HG02981 (cell line): ENCODE measurements at regions not wholly inside any gene's neighbourhood (a gene's known extent, or its start where the extent isn't known, plus 50 kb on each side); places are given as distances from the start of the nearest gene placed in this dataset.
"Not testable (repeated sequence)": the region's sequence is repeated elsewhere in the genome, so short reads cannot be mapped to it uniquely, and the experiment has no call there.

ENCODE experiments used
- ATAC-seq: cut with Tn5 transposase; IDR thresholded peaks from one replicate; pipeline ENCODE4 v1.9.1; 2021; ENCODE audit warnings: mild to moderate bottlenecking, moderate library complexity; ENCODE audit not compliant: unreplicated experiment

DNA sequence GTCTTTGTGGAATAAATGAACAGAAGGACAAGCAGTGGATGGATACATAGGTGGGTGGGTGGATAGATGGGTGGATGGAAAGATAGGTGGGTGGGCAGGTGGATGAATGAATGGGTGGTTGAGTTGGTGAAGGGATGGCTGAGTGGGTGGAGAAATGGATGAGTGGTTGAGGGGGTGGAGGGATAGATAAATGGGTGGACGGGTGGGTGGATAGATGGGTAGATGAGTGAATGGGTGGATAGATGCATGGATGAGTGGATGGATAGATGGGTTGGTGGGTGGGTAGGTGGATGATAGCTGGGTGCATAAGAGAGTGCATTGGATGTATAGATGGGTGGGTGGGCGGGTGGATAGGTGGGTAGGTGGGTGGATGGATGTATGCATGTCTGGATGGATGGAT, 63.5 kb downstream of the UNC93B1 start:
- not testable (repeated sequence) for ATAC-seq

DNA sequence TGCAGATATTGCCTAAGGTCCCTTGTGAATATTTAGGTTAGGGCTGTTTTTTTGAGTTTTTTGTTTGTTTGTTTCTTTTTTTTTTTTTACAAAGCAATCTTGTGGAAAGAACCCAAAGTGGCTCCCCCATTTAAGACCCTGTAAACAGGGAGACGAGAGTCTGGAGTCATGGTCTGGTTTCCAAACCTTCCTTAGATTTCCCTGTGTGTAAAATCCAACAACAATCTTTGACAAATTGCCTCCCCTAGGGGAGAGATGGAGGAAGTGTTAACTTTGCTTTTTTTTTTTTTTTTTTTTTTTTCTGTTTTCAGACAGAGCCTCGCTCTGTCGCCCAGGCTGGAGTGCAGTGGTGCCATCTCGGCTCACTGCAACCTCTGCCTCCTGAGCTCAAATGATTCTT, 64.9 kb downstream of the UNC93B1 start:
- ATAC-seq, result not testable (repeated sequence)

DNA sequence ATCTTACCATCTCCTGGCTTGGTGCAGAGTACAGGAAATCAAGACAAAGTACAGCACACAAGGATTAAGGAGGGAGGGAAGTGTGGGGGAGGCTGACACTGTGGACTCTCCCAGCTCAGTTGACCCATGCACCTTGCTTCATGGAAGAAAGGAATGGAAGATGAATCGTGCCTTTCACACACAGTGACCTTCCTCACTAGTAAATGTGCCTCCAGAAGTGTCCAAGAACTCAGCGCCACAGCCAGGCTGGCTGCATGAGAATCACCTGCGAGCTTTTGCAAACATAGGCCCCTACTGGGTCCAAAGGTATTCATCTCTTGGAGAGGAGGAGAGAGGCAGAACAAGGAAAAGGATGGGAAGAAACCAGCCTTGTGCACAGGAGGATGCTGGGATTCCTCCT, 65.5 kb downstream of the UNC93B1 start:
- ATAC-seq, result not testable (repeated sequence)

DNA sequence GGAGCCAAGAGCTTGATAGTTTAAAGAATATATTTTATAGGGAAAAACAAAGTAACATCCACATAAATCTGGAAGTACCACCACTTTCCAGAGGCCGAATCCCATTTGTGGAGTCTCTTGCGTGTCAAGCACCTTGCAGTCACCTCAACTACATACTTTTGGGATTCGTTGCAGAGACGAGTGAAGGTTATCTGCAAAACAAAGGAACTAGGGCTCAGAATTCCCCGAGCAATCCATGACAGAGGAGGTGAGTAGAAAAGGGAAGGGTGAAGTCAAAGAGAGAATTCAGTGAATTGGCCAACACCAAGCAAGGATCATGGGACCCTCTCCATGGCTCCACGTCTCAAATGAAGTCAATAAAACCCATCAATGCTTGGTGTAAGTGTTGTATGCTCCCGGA, 80.3 kb downstream of the UNC93B1 start:
- ATAC-seq, result not testable (repeated sequence)

DNA sequence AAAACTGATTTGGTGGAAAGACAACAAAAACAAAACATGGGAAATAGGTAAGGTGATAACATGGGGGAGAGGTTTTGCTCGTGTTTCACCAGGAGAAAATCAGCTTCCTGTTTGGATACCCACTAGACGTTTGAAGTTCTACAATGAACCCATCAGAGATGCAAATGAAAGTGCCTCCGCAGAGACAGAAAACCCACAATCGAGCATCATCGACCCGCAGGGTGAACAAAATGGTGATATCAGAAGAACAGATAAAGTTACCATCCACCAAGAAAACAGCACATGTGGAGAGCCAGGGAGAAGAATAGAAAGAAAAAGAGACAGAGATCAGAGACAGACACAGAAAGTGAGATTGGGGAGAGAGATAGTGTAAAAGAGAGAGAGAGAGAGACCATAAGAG, 83.4 kb downstream of the UNC93B1 start:
- ATAC-seq, result not testable (repeated sequence)

DNA sequence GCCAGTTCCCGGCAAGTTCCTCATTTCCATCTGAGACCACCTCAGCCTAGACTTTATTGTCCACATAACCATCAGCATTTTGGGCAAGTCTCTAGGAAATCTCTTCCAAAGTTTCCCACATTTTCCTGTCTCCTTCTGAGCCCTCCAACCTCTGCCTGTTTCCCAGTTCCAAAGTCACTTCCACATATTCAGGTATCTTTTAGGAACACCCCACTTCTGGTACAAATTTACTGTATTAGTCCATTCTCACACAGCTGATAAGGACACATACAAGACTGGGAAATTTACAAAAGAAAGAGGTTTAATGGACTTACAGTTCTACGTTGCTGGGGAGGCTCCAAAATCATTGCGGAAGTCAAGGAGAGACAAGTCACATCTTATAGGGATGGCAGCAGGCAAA, 91.7 kb downstream of the UNC93B1 start:
- not testable (repeated sequence) for ATAC-seq

DNA sequence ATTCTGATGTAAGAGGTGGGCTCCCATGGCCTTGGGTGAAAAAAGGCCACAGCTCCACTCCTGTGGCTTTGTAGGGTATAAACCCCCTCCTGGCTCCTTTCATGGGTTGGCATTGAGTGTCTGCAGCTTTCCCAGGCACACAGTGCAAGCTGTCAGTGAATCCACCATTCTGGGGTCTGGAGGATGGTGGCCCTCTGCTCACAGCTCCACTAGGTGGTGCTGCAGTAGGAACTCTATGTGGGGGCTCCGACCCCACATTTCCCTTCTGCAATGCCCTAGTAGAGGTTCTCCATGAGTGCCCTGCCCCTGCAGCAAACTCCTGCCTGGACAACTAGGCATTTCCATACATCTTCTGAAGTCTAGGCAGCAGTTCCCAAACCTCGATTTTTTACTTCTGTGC, 92.7 kb downstream of the UNC93B1 start:
- not testable (repeated sequence) for ATAC-seq

DNA sequence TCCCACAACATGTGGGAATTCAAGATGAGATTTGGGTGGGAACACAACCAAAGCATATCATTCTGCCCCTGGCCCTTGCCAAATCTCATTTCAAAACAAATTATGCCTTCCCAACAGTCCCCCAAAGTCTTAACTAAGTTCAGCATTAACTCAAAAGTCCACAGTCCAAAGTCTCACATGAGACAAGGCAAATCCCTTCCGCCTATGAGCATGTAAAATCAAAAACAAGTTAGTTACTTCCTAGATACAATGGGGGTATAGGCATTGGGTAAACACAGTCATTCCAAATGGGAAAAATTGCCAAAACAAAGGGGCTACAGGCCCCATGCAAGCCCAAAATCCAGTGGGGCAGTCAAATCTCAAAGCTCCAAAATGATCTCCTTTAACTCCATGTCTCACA, 93.1 kb downstream of the UNC93B1 start:
- ATAC-seq, result not testable (repeated sequence)

DNA sequence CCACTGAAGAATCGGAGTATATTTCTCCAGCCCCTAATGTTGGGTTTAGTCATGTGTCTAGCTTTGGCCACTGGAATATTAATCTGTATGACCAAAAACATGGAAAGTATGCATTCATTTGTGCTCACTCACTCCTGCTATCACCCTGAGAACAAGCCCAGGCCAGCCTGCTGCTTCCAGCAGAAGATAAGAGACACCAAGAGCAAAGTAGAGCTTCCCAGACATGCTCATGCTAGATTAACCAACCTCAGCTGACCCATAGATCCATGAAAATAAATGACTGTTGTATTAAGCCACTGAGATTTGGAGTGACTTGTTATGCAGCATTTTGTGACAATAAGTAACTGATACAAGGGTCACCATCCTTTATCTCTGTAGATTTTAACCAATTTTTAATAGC, 96.9 kb downstream of the UNC93B1 start:
- not testable (repeated sequence) for ATAC-seq

DNA sequence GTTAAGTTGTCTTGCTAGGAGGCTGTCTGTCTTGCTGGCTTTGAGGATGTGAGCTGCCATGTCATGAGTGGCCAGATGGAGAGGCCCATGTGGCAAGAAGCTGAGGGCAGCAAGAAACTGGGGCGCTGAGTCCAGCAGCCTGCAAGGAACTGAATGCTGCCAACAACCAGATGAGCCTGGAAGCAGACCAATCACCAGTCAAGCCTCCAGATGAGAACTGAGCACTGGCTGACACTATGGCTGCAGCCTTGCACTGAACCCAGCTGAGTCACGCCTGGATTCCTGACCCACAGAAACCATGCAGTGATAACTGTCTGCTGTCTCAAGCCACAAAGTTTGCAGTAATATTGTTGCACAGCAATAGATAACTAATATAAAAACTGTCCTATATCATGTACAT, 104.4 kb downstream of the UNC93B1 start:
- not testable (repeated sequence) for ATAC-seq

DNA sequence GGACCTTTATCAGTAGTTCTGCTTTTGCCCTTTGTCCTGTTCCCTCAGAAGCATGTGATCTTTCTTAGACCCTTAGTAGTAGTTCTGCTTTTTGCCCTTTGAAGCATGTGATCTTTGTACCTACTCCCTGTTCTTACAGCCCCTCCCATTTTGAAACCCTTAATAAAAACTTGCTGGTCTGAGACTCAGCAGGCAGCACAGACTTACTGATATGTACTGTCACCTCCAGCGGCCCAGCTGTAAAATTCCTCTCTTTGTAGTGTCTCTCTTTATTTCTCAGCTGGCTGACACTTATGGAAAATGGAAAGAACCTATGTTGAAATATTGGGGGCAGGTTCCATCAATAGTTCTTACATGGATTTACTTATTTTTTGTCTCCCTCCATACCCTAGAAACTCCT, 110.4 kb downstream of the UNC93B1 start:
- not testable (repeated sequence) for ATAC-seq

DNA sequence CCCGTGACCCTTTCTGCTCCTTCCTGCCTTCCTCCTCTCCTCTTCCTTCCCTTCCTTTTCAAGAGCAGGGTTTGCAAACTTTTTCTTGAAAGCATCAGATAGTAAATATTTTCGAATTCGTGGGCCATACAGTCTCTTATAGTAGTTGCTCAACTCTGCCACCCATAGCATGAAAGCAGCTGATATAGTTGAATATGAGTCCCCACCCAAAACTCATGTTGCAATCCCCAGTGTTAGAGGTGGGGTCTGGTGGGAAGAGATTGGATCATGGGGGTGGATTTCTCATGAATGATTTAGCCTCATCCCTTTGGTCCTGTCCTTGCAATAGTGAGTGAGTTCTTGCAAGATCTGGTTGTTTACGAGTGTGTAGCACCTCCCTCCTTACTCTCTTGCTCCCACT, 114.3 kb downstream of the UNC93B1 start:
- not testable (repeated sequence) for ATAC-seq

DNA sequence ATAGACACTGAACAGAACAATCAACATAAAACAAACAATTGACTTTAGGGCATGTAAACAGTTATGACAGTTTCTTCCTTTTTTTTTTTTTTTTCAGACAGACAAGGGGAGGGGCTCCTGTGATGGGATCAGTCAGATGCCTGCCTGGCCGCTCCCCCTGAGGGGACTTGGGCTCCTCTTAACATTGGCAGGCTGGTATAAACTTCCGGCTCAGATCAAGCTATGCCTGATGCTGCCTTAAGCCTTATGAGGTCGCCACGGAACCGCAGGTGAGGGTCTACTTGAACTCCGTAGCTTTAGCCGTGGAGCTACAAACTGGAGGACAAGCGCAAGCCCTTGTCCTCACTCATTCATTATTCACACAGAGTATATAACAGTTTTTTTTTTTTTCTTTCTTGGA, 115.8 kb downstream of the UNC93B1 start:
- not testable (repeated sequence) for ATAC-seq

DNA sequence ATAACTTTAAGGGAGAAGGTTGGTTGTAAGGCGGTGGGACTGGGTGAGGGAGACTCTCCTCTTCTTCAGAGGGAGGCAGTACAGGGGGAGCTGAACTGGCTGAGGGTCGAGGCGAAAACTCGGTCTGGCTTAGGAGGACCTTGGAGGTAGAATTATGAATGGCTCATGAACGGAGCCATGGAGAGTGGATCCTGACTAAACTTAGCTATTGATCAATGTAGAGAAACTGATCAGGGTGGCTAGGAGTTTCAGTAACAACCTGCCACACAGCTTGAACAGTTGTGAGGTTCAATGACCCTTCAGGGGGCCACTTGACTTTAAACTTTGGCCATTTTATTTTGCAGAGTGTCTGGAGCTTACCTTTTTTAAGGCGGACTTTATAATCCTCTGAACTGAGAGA, 117.2 kb downstream of the UNC93B1 start:
- not testable (repeated sequence) for ATAC-seq

DNA sequence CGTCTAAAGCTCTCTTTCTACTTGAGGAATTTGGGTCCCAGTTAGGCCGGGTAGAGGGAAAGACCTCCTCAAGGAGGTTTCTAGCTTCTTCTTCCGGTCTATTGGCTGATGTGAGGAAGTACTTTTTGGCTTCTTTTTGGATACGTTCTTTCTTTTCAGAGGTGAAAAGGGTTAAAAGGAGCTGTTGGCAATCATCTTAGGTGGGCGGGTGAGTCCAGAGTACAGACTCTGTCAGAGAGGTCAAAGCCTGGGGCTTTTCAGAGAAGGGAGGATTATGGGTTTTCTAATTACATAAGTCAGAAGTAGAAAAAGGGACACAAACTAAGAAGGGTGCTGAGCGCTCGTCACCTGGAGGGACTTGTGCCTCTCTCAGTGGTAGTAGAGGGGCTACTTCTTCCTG, 117.7 kb downstream of the UNC93B1 start:
- not testable (repeated sequence) for ATAC-seq

DNA sequence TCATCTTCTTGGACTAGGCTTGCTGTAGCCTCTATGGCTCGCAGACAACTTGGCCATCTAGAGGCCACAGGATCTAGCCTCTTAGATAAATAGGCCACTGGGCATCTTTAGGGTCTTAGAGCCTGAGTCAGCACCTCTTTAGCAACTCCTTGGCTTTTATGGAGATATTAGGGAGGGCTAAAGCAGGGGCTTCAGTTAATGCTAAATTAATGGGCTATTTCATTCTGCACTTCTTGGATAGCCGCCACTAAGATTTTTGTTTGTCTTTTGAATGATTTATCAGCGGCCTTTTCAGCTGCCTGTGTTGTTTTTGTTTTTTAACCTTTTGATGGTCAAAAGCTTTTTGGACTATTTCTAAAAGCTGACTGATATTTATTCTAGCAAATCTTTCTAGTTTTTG, 118.3 kb downstream of the UNC93B1 start:
- ATAC-seq, result not testable (repeated sequence)

DNA sequence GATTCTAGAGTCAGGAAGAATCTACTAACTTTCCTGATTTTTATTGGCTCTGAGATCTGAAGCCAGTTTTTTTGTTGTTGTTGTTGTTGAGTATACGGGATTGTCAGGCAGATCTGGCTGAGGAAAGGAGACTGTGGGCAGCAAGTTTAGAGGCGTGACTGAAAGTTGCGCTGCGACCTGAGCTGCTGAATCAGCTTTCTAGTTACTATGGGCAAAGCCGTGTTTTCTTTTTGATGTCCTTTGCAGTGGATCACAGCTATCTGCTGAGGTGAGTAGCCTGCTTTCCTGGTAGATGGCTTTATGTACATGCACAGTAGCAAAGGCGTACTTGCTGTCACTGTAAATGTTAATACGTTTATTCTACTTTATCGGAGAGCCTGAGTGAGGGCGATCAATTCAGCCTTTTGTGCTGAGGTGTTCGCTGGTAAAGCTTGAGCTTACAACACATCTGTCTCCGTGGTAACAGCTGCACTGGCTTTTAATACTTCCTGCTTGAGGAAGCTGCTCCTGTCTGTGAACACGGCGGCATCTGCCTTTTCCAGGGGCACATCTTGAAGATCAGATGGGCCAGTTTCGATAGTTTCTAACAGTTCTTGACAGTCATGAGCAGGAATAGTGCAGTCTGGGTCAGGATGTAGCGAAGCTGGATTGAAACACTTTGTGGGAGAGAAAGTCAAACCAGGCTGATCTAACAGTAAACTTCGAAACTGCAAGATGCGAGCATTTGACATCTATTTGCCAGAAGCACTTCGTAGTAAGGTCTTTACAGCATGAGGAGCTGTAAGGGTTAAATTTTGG, 118.9 kb downstream of the UNC93B1 start:
- ATAC-seq, result not testable (repeated sequence)

DNA sequence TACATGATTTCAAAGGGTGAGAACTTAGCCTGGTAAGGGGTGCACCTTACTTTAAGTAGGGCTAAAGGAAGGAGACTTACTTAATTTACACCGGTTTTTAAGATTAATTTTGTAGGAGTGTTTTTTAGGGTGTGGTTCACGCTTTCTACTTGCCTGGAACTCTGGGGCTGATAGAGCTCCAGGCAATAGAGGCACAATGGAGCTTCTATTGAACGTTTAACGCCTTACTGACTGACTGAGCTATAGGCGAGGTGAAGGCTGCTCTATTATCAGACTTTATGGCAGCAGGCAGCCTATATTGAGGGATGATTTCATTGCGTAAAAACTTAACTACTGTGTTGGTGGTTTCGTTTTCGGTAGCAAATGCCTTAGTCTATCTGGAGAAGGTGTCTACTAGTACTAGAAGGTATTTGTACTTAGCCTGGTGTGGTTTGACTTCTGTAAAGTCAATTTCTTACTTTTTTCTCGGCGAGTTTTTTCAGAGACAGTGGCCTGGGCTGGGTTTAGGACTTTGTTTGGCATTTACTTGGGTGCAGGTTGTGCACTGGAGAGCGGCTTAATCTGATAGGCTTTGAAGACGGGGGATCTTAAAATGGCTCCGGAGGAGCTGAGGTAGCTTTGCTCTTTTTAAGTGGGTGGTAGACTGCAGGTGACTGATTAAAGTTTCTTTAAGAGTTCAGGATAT, 119.7 kb downstream of the UNC93B1 start:
- not testable (repeated sequence) for ATAC-seq

DNA sequence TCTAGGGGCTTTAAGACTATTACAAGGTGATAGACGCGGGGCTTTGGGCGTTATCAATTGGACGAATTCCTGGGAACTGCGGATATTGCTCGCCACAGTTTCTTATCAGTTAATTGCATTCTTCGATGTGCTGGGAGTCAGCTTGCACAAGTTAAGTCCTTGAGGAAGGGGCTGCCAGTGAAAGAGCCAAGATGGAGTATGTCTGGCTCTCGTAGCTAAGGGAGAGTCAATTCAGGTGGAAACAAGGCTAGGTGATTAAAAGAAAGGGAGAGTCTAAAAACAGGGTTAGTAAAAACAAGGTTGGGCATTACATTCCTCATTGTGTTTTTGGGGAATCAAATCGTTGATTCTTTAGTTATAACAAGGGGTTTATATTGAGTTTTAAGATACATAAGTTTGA, 121.6 kb downstream of the UNC93B1 start:
- ATAC-seq, result not testable (repeated sequence)

DNA sequence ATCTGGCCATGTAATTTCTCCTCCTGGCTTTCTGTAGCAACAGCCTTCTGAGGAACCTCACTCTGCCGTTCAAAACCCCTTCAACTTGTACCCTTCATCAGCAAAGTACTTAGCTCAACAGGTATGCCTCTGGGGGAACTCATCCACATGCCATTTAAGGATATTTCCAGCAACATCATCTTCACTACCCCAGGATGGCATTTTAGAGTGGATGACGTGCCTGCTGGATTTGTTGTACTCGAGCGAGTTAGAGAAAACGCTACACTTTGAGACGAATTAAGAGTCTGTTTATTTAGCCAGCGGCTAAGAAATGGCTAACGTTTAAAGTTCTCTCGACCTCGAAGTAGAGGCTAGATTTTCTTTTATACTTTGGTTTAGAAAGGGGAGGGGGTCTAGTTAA, 122.1 kb downstream of the UNC93B1 start:
- not testable (repeated sequence) for ATAC-seq

DNA sequence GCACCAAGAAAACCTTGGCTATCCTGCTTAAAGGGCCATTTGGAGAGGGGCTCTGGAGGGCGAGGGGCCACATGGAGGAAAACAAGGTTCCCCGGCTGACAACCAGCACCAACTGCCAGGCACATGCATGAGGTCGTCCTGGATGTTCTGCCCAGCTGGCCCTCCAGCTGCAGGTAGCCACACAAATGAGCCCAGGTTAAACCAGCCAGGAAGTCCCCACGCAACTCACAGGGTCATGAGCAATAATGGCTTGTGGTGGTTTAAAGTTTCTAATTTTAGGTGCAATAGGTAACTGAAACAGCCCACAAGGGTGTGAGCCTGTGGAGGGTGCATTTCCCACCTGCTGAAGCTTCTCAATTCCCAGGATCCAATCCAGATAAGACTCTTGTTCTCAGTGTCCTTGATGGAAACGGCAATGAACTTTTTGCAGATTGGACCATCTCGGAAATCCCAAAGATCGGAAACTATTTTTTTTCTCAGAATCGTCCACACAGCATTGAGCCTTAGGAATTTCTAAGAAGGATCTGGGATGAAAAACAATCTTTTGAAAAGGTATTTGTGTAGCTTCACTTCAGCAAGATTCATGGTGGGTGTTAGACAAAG, 123.2 kb downstream of the UNC93B1 start:
- not testable (repeated sequence) for ATAC-seq

DNA sequence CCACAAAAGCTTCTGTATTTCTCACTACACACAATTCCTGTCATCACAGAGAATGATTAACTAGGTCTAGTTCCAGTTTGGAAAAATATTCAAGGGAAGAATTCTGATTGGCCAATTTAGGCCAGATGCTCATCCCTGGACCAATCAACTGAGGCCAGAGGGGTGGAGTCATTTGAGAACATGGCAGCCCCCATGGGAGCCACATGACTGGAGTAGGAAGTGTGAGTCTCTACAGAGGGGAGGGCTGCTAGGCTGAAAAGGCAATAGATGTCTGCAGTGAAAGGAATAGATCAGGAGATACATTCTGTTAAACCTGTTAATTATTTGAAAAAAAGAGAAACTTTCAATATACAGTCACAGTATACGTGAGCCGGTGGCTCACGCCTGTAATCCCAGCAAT, 125.2 kb downstream of the UNC93B1 start:
- ATAC-seq, result not testable (repeated sequence)
